CD14-positive monocyte (primary cell): ENCODE measurements at regions not wholly inside any gene's neighbourhood (a gene's known extent, or its start where the extent isn't known, plus 50 kb on each side); places are given as distances from the start of the nearest gene placed in this dataset.

Experiments used
- DNase-seq, 3 donors: peaks; one replicate each; pipeline ENCODE4 v3.0.0-alpha.2; 2011 to 2022
- H2AFZ ChIP-seq: 2 replicates; pipeline ENCODE4 v1.6.0; 2012; ENCODE audit warnings: mild to moderate bottlenecking, low read depth, low read length, inconsistent platforms; ENCODE audit not compliant: insufficient read depth, poor library complexity, severe bottlenecking
- H3K27ac ChIP-seq, 2 donors: 1 replicate in 1 of 2; 2 replicates in 1 of 2; pipeline ENCODE4 v1.5.1; 2012 to 2013; ENCODE audit warnings: low read length in 2 of 2, control low read depth in 1 of 2, inconsistent platforms in 1 of 2, low read depth in 1 of 2, mild to moderate bottlenecking in 1 of 2
- H3K27me3 ChIP-seq, 2 donors: one replicate each; pipeline versions ENCODE4 v1.6.0 to v1.6.1; 2011 to 2013; ENCODE audit warnings: low read length in 2 of 2; ENCODE audit not compliant: control insufficient read depth in 2 of 2, insufficient read depth in 2 of 2
- H3K36me3 ChIP-seq, 2 donors: replicated peaks in 1 of 2; 1 replicate in 1 of 2; 2 replicates in 1 of 2; pipeline versions ENCODE4 v1.5.1 to v1.6.1; 2012 to 2013; ENCODE audit warnings: low read length in 2 of 2, control low read depth in 1 of 2, inconsistent platforms in 1 of 2, mild to moderate bottlenecking in 1 of 2; ENCODE audit not compliant: insufficient read depth in 2 of 2, control insufficient read depth in 1 of 2
- H3K4me1 ChIP-seq, 2 donors: 1 replicate in 1 of 2; 2 replicates in 1 of 2; pipeline versions ENCODE4 v1.5.1 to v1.6.1; 2012 to 2013; ENCODE audit warnings: low read length in 2 of 2, control low read depth in 1 of 2, inconsistent platforms in 1 of 2, mild to moderate bottlenecking in 1 of 2, moderate library complexity in 1 of 2; ENCODE audit not compliant: insufficient read depth in 2 of 2, control insufficient read depth in 1 of 2
- H3K4me2 ChIP-seq: replicated peaks from 2 replicates; pipeline ENCODE3; 2012; ENCODE audit warnings: low read length, moderate library complexity, mild to moderate bottlenecking; ENCODE audit not compliant: poor library complexity, severe bottlenecking; ENCODE audit errors: extremely low read depth
- H3K4me3 ChIP-seq, 3 experiments: fragments of 200-600 bp in 1 of 3; sonication (generic) in 1 of 3; replicated peaks in 1 of 3; 1 replicate in 2 of 3; 2 replicates in 1 of 3; pipeline ENCODE4 v1.5.1; 2011 to 2013; ENCODE audit warnings: low read length in 3 of 3, mild to moderate bottlenecking in 3 of 3, control low read depth in 2 of 3, low read depth in 2 of 3, inconsistent platforms in 1 of 3, moderate library complexity in 1 of 3
- H3K79me2 ChIP-seq: 2 replicates; pipeline ENCODE4 v1.6.0; 2012; ENCODE audit warnings: mild to moderate bottlenecking, control low read depth, inconsistent platforms, low read length, moderate library complexity; ENCODE audit not compliant: insufficient read depth
- H3K9ac ChIP-seq: 2 replicates; pipeline ENCODE4 v1.6.0; 2017; ENCODE audit warnings: low read length, mild to moderate bottlenecking; ENCODE audit not compliant: insufficient read depth, poor library complexity, severe bottlenecking
- H3K9me3 ChIP-seq, 2 donors: replicated peaks in 1 of 2; 1 replicate in 1 of 2; 2 replicates in 1 of 2; pipeline versions ENCODE4 v1.5.1 to v1.6.1; 2012 to 2013; ENCODE audit warnings: low read length in 2 of 2, control low read depth in 1 of 2; ENCODE audit not compliant: control insufficient read depth in 1 of 2, insufficient read depth in 1 of 2
- H4K20me1 ChIP-seq: 2 replicates; pipeline ENCODE4 v1.6.0; 2012; ENCODE audit warnings: mild to moderate bottlenecking, low read length, control low read depth, moderate library complexity; ENCODE audit not compliant: insufficient read depth
- H3K27ac Mint-ChIP-seq, 7 donors: one replicate each; pipeline ENCODE4 v1.8.0; 2020; ENCODE audit warnings: mild to moderate bottlenecking in 7 of 7, mixed read lengths in 7 of 7, moderate library complexity in 6 of 7, inconsistent platforms in 2 of 7
- H3K27me3 Mint-ChIP-seq, 3 donors: one replicate each; pipeline ENCODE4 v1.8.0; 2021 to 2022; ENCODE audit warnings: low read depth in 3 of 3, mild to moderate bottlenecking in 3 of 3, mixed read lengths in 3 of 3, moderate library complexity in 3 of 3, inconsistent platforms in 1 of 3
- H3K36me3 Mint-ChIP-seq, 2 donors: one replicate each; pipeline ENCODE4 v1.8.0; 2020; ENCODE audit warnings: mixed read lengths in 2 of 2, inconsistent platforms in 1 of 2, mild to moderate bottlenecking in 1 of 2
- H3K4me1 Mint-ChIP-seq: one replicate; pipeline ENCODE4 v1.8.0; 2020; ENCODE audit warnings: mild to moderate bottlenecking, mixed read lengths
- H3K4me3 Mint-ChIP-seq, 2 donors: one replicate each; pipeline ENCODE4 v1.8.0; 2020; ENCODE audit warnings: mild to moderate bottlenecking in 2 of 2, mixed read lengths in 2 of 2, moderate library complexity in 1 of 2
- H3K9me3 Mint-ChIP-seq, 7 donors: one replicate each; pipeline ENCODE4 v1.8.0; 2020 to 2022; ENCODE audit warnings: mixed read lengths in 7 of 7, mild to moderate bottlenecking in 6 of 7, moderate library complexity in 6 of 7, inconsistent platforms in 2 of 7
- CTCF ChIP-seq: fragments of 200-600 bp; IDR thresholded peaks from one replicate; pipeline ENCODE4 v1.8.0; 2022; ENCODE audit warnings: antibody characterized with exemption, mild to moderate bottlenecking
- WGBS: methylation state at CpG from one replicate; pipeline ENCODE4 v1.1.5; 2013; ENCODE audit warnings: missing lambda C conversion rate; ENCODE audit not compliant: insufficient coverage; 5-methylcytosine and 5-hydroxymethylcytosine counted together
- intact Hi-C, 2 donors: fragments of 100-400 bp; cut with micrococcal nuclease; formaldehyde crosslinking; loops; one replicate each; pipeline versions ENCODE4 v1.15.0 to v1.15.1; 2023

DNA sequence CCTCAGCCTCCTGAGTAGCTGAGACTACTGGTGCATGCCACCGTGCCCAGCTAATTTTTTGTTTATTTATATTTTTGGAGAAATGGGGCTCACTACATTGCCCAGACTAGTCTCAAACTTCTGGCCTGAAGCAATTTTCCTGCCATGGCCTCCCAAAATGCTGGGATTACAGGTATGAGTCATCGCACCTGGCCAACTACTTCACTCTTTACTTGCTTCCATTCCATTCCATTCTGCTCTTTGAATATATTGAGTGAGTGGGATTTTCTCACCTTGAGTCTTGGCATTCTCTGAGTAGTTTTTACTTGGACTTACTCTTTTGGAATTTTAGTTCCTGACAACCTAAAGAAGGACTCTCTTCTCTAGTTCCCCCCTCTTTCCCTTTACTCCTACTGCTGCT, 93.8 kb upstream of the UNC13C start:
- no peaks in the 10 kb centered on the region for H3K36me3 Mint-ChIP-seq
- no CpG with 5 or more reads among the region's 2 CpGs for WGBS
- no peaks in the 10 kb centered on the region for H3K79me2 ChIP-seq
- H3K4me3 Mint-ChIP-seq, result no peak overlapping the region
- intact Hi-C loops, result no loop called here
- H3K27me3 ChIP-seq, result no peaks in the 10 kb centered on the region
- no peaks in the 10 kb centered on the region for H3K36me3 ChIP-seq
- H3K9ac ChIP-seq, result no peak overlapping the region
- H3K4me2 ChIP-seq, result no peak overlapping the region
- H3K9me3 ChIP-seq, result peaks cover 0 to 7% of the 10 kb centered on the region in 2 donors
- H3K4me1 Mint-ChIP-seq, result no peaks in the 10 kb centered on the region
- no peak overlapping the region for H2AFZ ChIP-seq
- TF ChIP-seq CTCF, result no peak
- no peak for DNase-seq
- no peak overlapping the region for H3K27ac ChIP-seq
- no peak overlapping the region for H3K4me3 ChIP-seq
- H3K4me1 ChIP-seq, result no peaks in the 10 kb centered on the region
- H4K20me1 ChIP-seq, result no peaks in the 10 kb centered on the region
- no peak overlapping the region for H3K27ac Mint-ChIP-seq
- no peaks in the 10 kb centered on the region for H3K27me3 Mint-ChIP-seq
- H3K9me3 Mint-ChIP-seq, result peaks cover 0 to 8% (median 5%) of the 10 kb centered on the region in 7 donors

DNA sequence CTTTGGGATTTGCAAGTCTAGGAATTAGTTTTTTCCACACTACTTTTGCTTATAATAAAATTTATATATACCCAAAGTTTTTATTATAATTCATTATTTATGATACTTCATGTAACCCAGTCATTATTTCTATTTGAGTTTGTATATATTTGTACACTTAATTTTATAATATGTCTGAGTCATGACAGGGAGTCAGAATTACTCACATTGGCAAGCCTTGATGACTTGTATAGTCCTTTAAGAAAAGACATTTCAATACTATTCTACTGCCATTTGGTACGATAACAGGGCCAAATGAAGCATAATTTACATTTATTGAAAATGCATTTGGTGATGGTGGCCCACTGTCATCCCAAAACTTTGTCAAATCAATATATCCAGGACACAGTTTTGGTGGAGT, 95.9 kb upstream of the UNC13C start:
- peaks cover 0 to 6% (median 3%) of the 10 kb centered on the region in 7 donors for H3K9me3 Mint-ChIP-seq
- no peak overlapping the region for H3K27ac Mint-ChIP-seq
- no peaks in the 10 kb centered on the region for H4K20me1 ChIP-seq
- no peak overlapping the region for H3K27ac ChIP-seq
- no peak overlapping the region for H3K4me3 ChIP-seq
- no peak for DNase-seq
- no peak overlapping the region for H3K4me2 ChIP-seq
- no peak overlapping the region for H3K9ac ChIP-seq
- no peaks in the 10 kb centered on the region for H3K36me3 Mint-ChIP-seq
- no peaks in the 10 kb centered on the region for H3K79me2 ChIP-seq
- TF ChIP-seq CTCF, result no peak
- no peak overlapping the region for H2AFZ ChIP-seq
- no CpG with 5 or more reads among the region's 1 CpG for WGBS
- no peaks in the 10 kb centered on the region for H3K36me3 ChIP-seq
- no peaks in the 10 kb centered on the region for H3K4me1 ChIP-seq
- H3K4me1 Mint-ChIP-seq, result no peaks in the 10 kb centered on the region
- H3K27me3 ChIP-seq, result no peaks in the 10 kb centered on the region
- no peaks in the 10 kb centered on the region for H3K27me3 Mint-ChIP-seq
- intact Hi-C loops, result no loop called here
- H3K9me3 ChIP-seq, result peaks cover 4 to 7% of the 10 kb centered on the region in 2 donors
- no peak overlapping the region for H3K4me3 Mint-ChIP-seq
